ENCODE measurements at regions not wholly inside any gene's neighbourhood (a gene's known extent, or its start where the extent isn't known, plus 50 kb on each side); places are given as distances from the start of the nearest gene placed in this dataset.

GRCh38 chr5:120088836-120089235 lies 375.3 kb upstream of the PRR16 start:
- no peak for TF ChIP-seq BCL6 (CRISPR knock-in tag; IDR thresholded peaks at IDR 0.05)
- no peak for TF ChIP-seq POLR2H (tag; IDR thresholded peaks at IDR 0.05; ENCODE audit: low read depth)
- no peak for TF ChIP-seq CBFA2T3 (IDR thresholded peaks at IDR 0.05)
- TF ChIP-seq JUN (IDR thresholded peaks at IDR 0.05; ENCODE audit: borderline replicate concordance, low read depth, low read length): no peak
- no peak for TF ChIP-seq JUN (CRISPR knock-in tag; IDR thresholded peaks at IDR 0.05; ENCODE audit: borderline replicate concordance)
- TF ChIP-seq MTA1 (IDR thresholded peaks at IDR 0.05; ENCODE audit: borderline replicate concordance): no peak
- no peak for TF ChIP-seq BRF1 (IDR thresholded peaks at IDR 0.05; ENCODE audit: borderline replicate concordance, extremely low read depth, insufficient read length)
- no peak for TF ChIP-seq SRSF9 (IDR thresholded peaks at IDR 0.05; ENCODE audit: borderline replicate concordance, low read depth, low read length)
- TF ChIP-seq HBP1 (CRISPR knock-in tag; IDR thresholded peaks at IDR 0.05): no peak
- TF ChIP-seq HDAC6 (IDR thresholded peaks at IDR 0.05; ENCODE audit: low read depth, low read length): no peak

All from K562 (cell line).